ENCODE measurements at regions not wholly inside any gene's neighbourhood (a gene's known extent, or its start where the extent isn't known, plus 50 kb on each side); places are given as distances from the start of the nearest gene placed in this dataset.

GRCh38 chr2:223464071-223464470 is 138.1 kb downstream of the SCG2 start:
- Histone ChIP-seq H3K4me2 (ENCODE audit: control insufficient read depth, extremely low read depth, insufficient read depth, low read depth, low read length) (no peak overlapping the region), H3K27me3 (ENCODE audit: control insufficient read depth, extremely low read depth, insufficient read depth, low read length) (no peaks in the 10 kb centered on the region), H3K79me2 (ENCODE audit: control insufficient read depth, insufficient read depth, low read length) (no peaks in the 10 kb centered on the region), H3K4me3 (ENCODE audit: control insufficient read depth in 2 of 3, extremely low read depth in 1 of 3, insufficient read depth in 2 of 3, low read depth in 1 of 3, low read length in 3 of 3) (no peak overlapping the region), H2AFZ (ENCODE audit: control insufficient read depth, low read length) (no peak overlapping the region), H3K9me3 (ENCODE audit: control insufficient read depth, low read depth, low read length) (peaks cover 2% of the 10 kb centered on the region), H3K27ac (ENCODE audit: control insufficient read depth, insufficient read depth, low read length) (no peak overlapping the region), H3K36me3 (ENCODE audit: control insufficient read depth in 2 of 2, extremely low read depth in 1 of 2, insufficient read depth in 2 of 2, low read length in 2 of 2) (no peaks in the 10 kb centered on the region), H3K9me1 (ENCODE audit: control insufficient read depth, extremely low read depth, insufficient read depth, low read length) (no peaks in the 10 kb centered on the region), H3K9ac (ENCODE audit: control insufficient read depth, extremely low read depth, insufficient read depth, low read length) (no peak overlapping the region), H4K20me1 (ENCODE audit: control insufficient read depth, extremely low read depth, insufficient read depth, low read length) (no peaks in the 10 kb centered on the region), H3K4me1 (ENCODE audit: control insufficient read depth, extremely low read depth, insufficient read depth, low read length) (peaks cover 13% of the 10 kb centered on the region)
- dilution Hi-C loops (cut with MboI; ENCODE audit: extremely low pct_ligation_motif_present, low sequenced_read_pairs), result no loop called here
- no peak for DNase-seq (ENCODE audit: low read depth, low spot score)
- no peak for TF ChIP-seq CTCF (optimal IDR thresholded peaks at IDR 0.05 in 1 of 3, IDR thresholded peaks at IDR 0.05 in 1 of 3, conservative IDR thresholded peaks at IDR 0.05 in 1 of 3; ENCODE audit: extremely low read depth in 1 of 3, insufficient read depth in 2 of 3, low read length in 3 of 3)
- TF ChIP-seq EZH2 (IDR thresholded peaks at IDR 0.05; ENCODE audit: low read length), result no peak
- no peak for FAIRE-seq

- dilution Hi-C loops (cut with MboI; ENCODE audit: extremely low pct_ligation_motif_present, low sequenced_read_pairs), result no loop called here
- no peak overlapping the region for H3K4me2 ChIP-seq (ENCODE audit: control insufficient read depth, extremely low read depth, insufficient read depth, low read depth, low read length)
Measured at GRCh38 chr2:223465793-223466192, 136.4 kb downstream of the SCG2 start.

GRCh38 chr2:223467196-223467595 is 135.0 kb downstream of the SCG2 start:
- H3K4me2 ChIP-seq (ENCODE audit: control insufficient read depth, extremely low read depth, insufficient read depth, low read depth, low read length), result no peak overlapping the region
- no peak overlapping the region for H2AFZ ChIP-seq (ENCODE audit: control insufficient read depth, low read length)
- H3K27ac ChIP-seq (ENCODE audit: control insufficient read depth, insufficient read depth, low read length), result no peak overlapping the region
- H3K4me3 ChIP-seq (ENCODE audit: control insufficient read depth in 2 of 3, extremely low read depth in 1 of 3, insufficient read depth in 2 of 3, low read depth in 1 of 3, low read length in 3 of 3), result no peak overlapping the region
- TF ChIP-seq CTCF (optimal IDR thresholded peaks at IDR 0.05 in 1 of 3, IDR thresholded peaks at IDR 0.05 in 1 of 3, conservative IDR thresholded peaks at IDR 0.05 in 1 of 3; ENCODE audit: extremely low read depth in 1 of 3, insufficient read depth in 2 of 3, low read length in 3 of 3), result no peak
- no peak for TF ChIP-seq EZH2 (IDR thresholded peaks at IDR 0.05; ENCODE audit: low read length)
- dilution Hi-C loops (cut with MboI; ENCODE audit: extremely low pct_ligation_motif_present, low sequenced_read_pairs), result no loop called here
- H3K9me3 ChIP-seq (ENCODE audit: control insufficient read depth, low read depth, low read length), result no peaks in the 10 kb centered on the region
- no peaks in the 10 kb centered on the region for H3K9me1 ChIP-seq (ENCODE audit: control insufficient read depth, extremely low read depth, insufficient read depth, low read length)
- H3K27me3 ChIP-seq (ENCODE audit: control insufficient read depth, extremely low read depth, insufficient read depth, low read length), result no peaks in the 10 kb centered on the region
- no peaks in the 10 kb centered on the region for H4K20me1 ChIP-seq (ENCODE audit: control insufficient read depth, extremely low read depth, insufficient read depth, low read length)
- FAIRE-seq (no peak), DNase-seq (ENCODE audit: low read depth, low spot score) (no peak)
- no peaks in the 10 kb centered on the region for H3K36me3 ChIP-seq (ENCODE audit: control insufficient read depth in 2 of 2, extremely low read depth in 1 of 2, insufficient read depth in 2 of 2, low read length in 2 of 2)
- H3K9ac ChIP-seq (ENCODE audit: control insufficient read depth, extremely low read depth, insufficient read depth, low read length), result no peak overlapping the region
- H3K79me2 ChIP-seq (ENCODE audit: control insufficient read depth, insufficient read depth, low read length), result no peaks in the 10 kb centered on the region
- H3K4me1 ChIP-seq (ENCODE audit: control insufficient read depth, extremely low read depth, insufficient read depth, low read length), result no peaks in the 10 kb centered on the region

More at GRCh38 chr2:223465793-223466192, 136.4 kb downstream of the SCG2 start:
- Histone ChIP-seq H3K79me2 (ENCODE audit: control insufficient read depth, insufficient read depth, low read length) (no peaks in the 10 kb centered on the region), H3K36me3 (ENCODE audit: control insufficient read depth in 2 of 2, extremely low read depth in 1 of 2, insufficient read depth in 2 of 2, low read length in 2 of 2) (no peaks in the 10 kb centered on the region), H3K27me3 (ENCODE audit: control insufficient read depth, extremely low read depth, insufficient read depth, low read length) (no peaks in the 10 kb centered on the region), H3K9me3 (ENCODE audit: control insufficient read depth, low read depth, low read length) (peaks cover 2% of the 10 kb centered on the region), H2AFZ (ENCODE audit: control insufficient read depth, low read length) (no peak overlapping the region), H3K9me1 (ENCODE audit: control insufficient read depth, extremely low read depth, insufficient read depth, low read length) (no peaks in the 10 kb centered on the region), H3K27ac (ENCODE audit: control insufficient read depth, insufficient read depth, low read length) (no peak overlapping the region), H3K4me1 (ENCODE audit: control insufficient read depth, extremely low read depth, insufficient read depth, low read length) (peaks cover 7% of the 10 kb centered on the region), H3K9ac (ENCODE audit: control insufficient read depth, extremely low read depth, insufficient read depth, low read length) (no peak overlapping the region), H3K4me3 (ENCODE audit: control insufficient read depth in 2 of 3, extremely low read depth in 1 of 3, insufficient read depth in 2 of 3, low read depth in 1 of 3, low read length in 3 of 3) (no peak overlapping the region), H4K20me1 (ENCODE audit: control insufficient read depth, extremely low read depth, insufficient read depth, low read length) (no peaks in the 10 kb centered on the region)
- peak; percentile 23 for DNase-seq (ENCODE audit: low read depth, low spot score)
- peak; percentile 88 for FAIRE-seq
- TF ChIP-seq EZH2 (IDR thresholded peaks at IDR 0.05; ENCODE audit: low read length), result no peak

All from keratinocyte (primary cell).